KOPT-K1 (cell line): ENCODE measurements at regions not wholly inside any gene's neighbourhood (a gene's known extent, or its start where the extent isn't known, plus 50 kb on each side); places are given as distances from the start of the nearest gene placed in this dataset.

Source experiments
- H3K27ac ChIP-seq: fragments of 200-600 bp; sonication (generic); 2 replicates; pipeline ENCODE4 v1.5.1; 2016; ENCODE audit warnings: antibody characterized with exemption, mild to moderate bottlenecking, low read depth, low read length; ENCODE audit not compliant: poor library complexity, severe bottlenecking
- H3K36me3 ChIP-seq: fragments of 200-600 bp; sonication (generic); 2 replicates; pipeline ENCODE4 v1.5.1; 2017; ENCODE audit warnings: antibody characterized with exemption, mild to moderate bottlenecking, low read length, moderate library complexity; ENCODE audit not compliant: insufficient read depth
- H3K9me3 ChIP-seq: fragments of 200-600 bp; sonication (generic); 2 replicates; pipeline ENCODE4 v1.5.1; 2017; ENCODE audit warnings: antibody characterized with exemption, low read length, mild to moderate bottlenecking; ENCODE audit not compliant: insufficient read depth, poor library complexity, severe bottlenecking

DNA sequence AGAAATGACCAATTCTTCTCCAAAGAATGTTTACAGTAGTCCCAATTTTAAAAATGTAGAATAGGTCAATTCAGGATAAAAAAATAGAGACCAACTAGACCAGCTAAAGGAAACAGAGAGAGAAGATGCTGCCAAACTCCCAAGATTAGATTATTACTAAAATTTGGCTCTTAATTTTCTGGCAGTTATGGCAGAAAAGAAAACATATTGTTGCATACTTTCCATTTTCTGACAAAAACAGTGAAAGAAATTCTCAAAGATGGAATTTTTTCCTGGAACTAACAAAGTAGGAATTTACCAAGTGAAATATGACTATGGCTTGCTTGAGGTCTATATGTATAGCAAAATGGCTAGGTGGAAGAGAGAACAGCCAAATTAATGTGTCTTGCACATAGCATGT is 138.3 kb upstream of the STK17B start:
- H3K36me3 ChIP-seq, result no peaks in the 10 kb centered on the region
- no peak overlapping the region for H3K27ac ChIP-seq
- no peaks in the 10 kb centered on the region for H3K9me3 ChIP-seq

DNA sequence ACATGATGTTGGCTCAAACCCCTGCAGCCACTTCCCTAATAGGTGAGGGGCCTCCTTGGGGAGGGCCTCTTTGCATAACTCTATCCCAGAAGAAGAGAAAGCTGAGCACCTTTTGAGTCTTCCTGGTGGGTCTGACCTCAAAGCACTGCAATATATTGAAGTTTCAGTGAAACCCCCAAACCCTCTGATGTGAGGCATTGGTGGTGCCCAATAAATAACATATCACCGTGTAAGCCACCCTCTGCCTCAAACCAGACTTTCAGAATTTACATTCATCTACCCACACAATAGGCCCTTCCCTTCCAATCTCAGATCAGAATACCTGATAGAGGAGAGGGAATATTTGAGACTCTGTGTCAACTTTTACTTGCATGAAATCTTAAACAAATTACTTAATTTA is 142.8 kb upstream of the STK17B start:
- Histone ChIP-seq H3K9me3 (no peaks in the 10 kb centered on the region), H3K27ac (no peak overlapping the region), H3K36me3 (no peaks in the 10 kb centered on the region)

DNA sequence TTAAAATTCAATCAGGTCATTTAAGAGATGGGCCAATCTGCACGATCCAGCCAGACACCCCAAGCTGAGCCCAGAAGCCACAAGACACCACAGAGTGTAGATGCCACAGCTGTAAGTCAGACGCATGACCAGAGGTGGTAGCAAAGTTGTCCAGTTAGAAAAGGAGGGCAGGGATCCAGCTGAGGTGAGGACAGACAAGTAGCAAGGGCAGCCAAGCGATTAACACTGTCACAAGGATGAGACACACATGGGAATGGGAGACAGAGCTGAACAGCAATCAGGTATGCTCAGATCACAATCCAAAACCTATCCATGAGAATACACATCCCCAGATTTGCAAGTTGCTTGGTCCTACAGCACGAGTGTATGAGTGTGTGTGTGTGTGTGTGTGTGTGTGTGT is 143.4 kb upstream of the STK17B start:
- no peak overlapping the region for H3K27ac ChIP-seq
- H3K9me3 ChIP-seq, result no peaks in the 10 kb centered on the region
- no peaks in the 10 kb centered on the region for H3K36me3 ChIP-seq

- no peak overlapping the region for H3K27ac ChIP-seq
- no peaks in the 10 kb centered on the region for H3K36me3 ChIP-seq
Measured at GRCh38 chr2:196315388-196316049, 144.1 kb upstream of the STK17B start.

GRCh38 chr2:196316050-196316430 is 144.7 kb upstream of the STK17B start:
- Histone ChIP-seq H3K27ac (no peak overlapping the region), H3K9me3 (no peaks in the 10 kb centered on the region), H3K36me3 (no peaks in the 10 kb centered on the region)

More at GRCh38 chr2:196315388-196316049, 144.1 kb upstream of the STK17B start:
- H3K9me3 ChIP-seq, result no peaks in the 10 kb centered on the region

DNA sequence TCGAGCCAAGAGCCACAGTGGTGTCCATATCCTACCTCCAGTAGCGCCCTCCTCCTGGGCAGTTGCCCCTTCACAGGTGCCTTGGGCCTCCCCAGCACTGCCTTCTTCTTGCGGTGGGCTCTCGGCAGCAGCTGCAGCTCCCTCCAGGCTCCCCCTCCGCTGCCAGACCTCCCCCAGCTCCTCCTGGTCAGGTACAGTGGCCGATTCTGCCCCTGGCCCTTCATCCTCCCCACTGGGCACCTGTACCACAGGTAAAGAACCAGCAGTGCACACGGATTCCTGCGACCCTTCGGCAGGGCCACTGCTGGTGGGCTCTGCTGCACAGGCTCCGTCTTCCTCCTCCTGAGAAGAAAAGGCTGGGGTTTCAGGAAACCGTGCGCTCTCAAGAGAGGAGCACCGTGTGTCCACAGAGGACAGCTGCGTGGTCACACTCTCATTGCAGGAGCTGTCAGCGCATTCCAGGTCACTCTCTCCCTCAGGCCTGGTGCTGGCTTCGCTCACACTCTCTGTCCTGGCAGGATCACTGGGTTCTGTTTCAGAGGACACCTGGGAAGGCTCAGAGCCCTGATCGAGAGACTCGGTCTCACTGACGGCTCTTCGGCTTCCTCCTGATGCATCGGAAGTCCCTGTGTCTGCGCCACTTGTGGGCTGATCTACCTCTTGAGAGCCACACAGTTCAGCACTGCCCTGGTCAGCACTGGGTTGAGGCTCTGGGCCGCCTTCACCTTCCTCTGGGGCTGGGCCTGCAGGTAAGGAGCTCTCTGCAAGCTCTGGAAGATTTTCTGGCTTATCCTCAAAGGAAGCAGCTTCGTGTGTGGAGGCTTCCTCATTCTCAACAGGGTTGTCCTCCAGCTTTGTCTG is 147.4 kb upstream of the STK17B start:
- H3K9me3 ChIP-seq, result no peaks in the 10 kb centered on the region
- no peak overlapping the region for H3K27ac ChIP-seq
- no peaks in the 10 kb centered on the region for H3K36me3 ChIP-seq

- no peaks in the 10 kb centered on the region for H3K36me3 ChIP-seq
- H3K27ac ChIP-seq, result no peak overlapping the region
- no peaks in the 10 kb centered on the region for H3K9me3 ChIP-seq
Measured at GRCh38 chr2:196322973-196323810, 151.8 kb upstream of the STK17B start.

GRCh38 chr2:196324211-196324610 is 152.8 kb upstream of the STK17B start:
- Histone ChIP-seq H3K36me3 (no peaks in the 10 kb centered on the region), H3K27ac (no peak overlapping the region), H3K9me3 (no peaks in the 10 kb centered on the region)

DNA sequence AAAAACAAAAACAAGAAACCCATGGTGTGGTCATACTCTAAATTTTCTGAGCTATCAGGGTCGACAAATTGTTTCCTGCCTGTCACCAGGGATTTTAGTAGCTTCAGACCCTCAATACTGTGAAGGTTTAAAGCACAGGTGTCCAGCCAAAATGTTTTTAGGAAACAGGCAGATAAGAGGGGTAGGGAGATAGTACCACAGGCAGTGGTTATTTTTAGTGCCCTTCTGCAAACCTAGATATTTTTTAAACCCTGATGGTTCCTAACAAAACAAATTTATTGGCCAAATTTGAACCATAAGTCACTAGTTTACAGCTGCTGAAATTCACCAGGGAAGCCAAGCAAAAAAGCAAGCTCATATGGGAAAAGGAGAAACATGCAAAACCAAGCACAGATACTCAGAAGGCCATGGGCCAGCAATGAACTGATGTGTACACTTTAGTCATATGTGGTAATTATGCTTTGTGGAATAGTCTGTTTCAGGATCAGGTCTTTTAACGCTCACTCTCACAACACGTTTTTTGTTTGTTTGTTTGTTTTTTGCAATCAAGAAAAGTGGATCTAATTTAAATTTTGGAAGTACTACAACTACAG is 156.8 kb upstream of the STK17B start:
- Histone ChIP-seq H3K9me3 (no peaks in the 10 kb centered on the region), H3K36me3 (no peaks in the 10 kb centered on the region), H3K27ac (no peak overlapping the region)

- no peaks in the 10 kb centered on the region for H3K9me3 ChIP-seq
- no peaks in the 10 kb centered on the region for H3K36me3 ChIP-seq
- no peak overlapping the region for H3K27ac ChIP-seq
Measured at GRCh38 chr2:196329959-196330358, 158.6 kb upstream of the STK17B start.

GRCh38 chr2:196330645-196331044 is 159.3 kb upstream of the STK17B start:
- Histone ChIP-seq H3K36me3 (no peaks in the 10 kb centered on the region), H3K27ac (no peak overlapping the region), H3K9me3 (no peaks in the 10 kb centered on the region)

DNA sequence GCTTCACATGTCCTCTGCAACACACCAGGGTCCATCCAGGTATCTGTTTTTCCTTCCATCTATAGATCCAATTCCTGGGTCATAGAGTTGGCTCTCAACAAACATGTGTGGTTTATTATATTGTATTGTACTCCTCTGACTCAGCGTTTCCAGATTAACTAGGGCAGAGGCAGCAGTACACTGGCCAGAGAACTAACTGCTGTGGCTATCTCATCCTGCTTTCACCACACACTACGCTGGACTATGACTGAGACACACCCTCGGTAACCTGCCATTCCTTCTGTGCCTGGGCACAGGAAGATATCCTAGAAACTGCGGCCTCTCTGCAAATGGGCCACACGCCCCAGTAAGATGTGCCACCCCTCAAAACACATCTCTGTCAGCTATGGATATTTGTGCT is 159.8 kb upstream of the STK17B start:
- no peak overlapping the region for H3K27ac ChIP-seq
- no peaks in the 10 kb centered on the region for H3K9me3 ChIP-seq
- no peaks in the 10 kb centered on the region for H3K36me3 ChIP-seq

DNA sequence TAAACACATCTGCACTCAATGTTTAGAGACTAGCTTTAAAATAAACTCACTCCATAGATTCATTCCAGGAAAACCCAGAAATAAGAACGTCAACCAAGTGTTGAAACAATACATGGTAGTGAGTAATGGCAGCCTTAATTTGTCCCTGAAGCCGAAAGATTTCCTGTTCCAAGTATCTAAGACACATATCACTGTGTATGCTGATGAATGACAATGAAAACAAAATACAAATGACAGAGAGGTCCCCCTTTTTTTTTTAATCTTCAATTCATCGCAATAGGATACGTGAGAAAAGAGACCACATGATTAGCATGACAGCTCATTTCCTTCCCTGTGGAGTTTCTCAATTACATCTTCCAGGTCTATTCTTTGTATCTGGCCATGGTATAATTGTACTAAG is 160.5 kb upstream of the STK17B start:
- H3K9me3 ChIP-seq, result no peaks in the 10 kb centered on the region
- no peak overlapping the region for H3K27ac ChIP-seq
- H3K36me3 ChIP-seq, result no peaks in the 10 kb centered on the region

DNA sequence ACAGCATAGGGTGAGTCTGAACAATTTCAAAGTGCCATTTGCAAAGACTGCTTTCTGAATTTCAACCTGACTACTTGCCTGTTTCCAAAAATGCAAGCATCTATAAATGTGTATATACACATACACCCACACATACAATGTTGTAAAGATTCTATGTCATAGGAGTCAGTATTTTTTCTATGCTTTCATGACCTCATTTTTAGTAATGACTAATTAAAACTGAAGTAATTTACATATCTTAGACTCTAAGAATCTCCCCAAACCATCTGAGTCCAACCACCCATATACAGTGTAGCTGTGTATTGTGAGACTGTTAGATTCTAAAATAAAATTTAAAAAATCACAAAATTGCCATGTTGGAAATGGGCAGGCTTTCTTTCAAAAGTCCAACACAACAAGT is 162.0 kb upstream of the STK17B start:
- no peak overlapping the region for H3K27ac ChIP-seq
- no peaks in the 10 kb centered on the region for H3K9me3 ChIP-seq
- H3K36me3 ChIP-seq, result no peaks in the 10 kb centered on the region

GRCh38 chr2:196334710-196335109 is 163.3 kb upstream of the STK17B start:
- Histone ChIP-seq H3K27ac (no peak overlapping the region), H3K36me3 (no peaks in the 10 kb centered on the region), H3K9me3 (no peaks in the 10 kb centered on the region)
